ENCODE measurements at regions not wholly inside any gene's neighbourhood (a gene's known extent, or its start where the extent isn't known, plus 50 kb on each side); places are given as distances from the start of the nearest gene placed in this dataset.
"Not testable (repeated sequence)": the region's sequence is repeated elsewhere in the genome, so short reads cannot be mapped to it uniquely, and the experiment has no call there.

GRCh38 chr2:120531863-120532600 lies 186.1 kb downstream of the INHBB start:
- DNase-seq (ENCODE audit: low spot score) = no peak

DNA sequence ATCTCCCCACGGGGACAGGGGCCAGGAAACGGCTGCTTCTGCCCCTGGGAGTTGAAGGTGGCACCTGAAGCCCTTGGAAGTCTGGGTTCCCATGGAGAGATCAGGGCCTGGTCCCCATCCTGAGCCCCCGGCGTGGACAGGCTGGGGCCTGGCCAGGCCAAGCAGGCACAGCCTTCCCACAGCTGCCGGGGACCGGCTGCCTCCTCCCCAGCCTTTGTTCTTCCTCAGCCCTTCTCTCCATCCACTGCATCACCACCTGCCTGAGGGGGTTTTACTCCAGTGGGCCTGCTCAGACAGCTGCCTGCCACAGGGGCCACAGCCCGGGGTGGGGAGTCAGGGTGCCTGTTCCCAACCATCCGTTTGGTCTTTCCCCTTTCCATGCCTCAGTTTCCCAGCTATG lies 187.7 kb downstream of the INHBB start:
- DNase-seq (ENCODE audit: low spot score) = no peak

DNA sequence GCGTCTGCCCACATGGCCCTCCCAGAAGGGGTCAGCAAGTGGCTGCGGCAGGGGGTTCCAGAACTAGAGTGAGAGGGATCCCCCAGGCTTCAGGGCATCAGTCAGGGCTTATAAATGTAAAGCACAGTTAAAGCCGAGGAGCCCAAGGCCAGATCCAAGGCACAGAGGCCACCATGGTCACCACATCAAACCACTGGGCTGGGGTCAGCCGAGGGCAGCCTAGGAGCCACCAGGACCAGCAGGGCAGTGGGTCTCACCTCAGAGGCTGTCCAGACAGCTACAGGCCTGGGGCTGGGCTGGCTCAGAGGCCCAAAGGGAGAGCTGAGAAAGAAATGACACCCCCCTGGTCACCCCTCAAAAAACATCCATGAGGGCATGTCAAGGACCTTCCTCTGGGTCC lies 188.5 kb downstream of the INHBB start:
- DNase-seq (ENCODE audit: low spot score) = no peak

DNA sequence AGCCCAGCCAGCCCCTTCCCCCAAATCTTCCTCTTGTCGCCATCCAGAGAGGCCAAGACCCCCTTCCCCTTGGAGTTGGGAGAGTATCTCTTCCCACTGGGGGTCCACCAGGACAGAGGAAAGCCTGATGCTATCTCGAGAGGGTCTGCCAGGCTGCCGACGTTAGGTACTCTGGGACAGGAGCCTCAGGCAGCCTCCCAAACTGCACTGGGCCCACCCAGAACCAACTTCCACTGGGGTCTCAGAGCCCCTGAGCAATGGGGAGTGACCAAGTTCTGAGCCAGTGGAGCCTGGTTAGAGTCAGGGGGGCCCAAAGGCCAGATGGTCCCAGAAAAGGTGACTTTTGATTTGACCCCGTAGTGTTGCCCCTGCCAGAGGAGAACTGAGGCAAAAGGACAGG lies 189.1 kb downstream of the INHBB start:
- DNase-seq (ENCODE audit: low spot score) = no peak

- DNase-seq (ENCODE audit: low spot score) = no peak
These were observed 190.2 kb downstream of the INHBB start for GRCh38 chr2:120536141-120536540.

- DNase-seq (ENCODE audit: low spot score) = no peak
These were observed 192.9 kb downstream of the INHBB start for GRCh38 chr2:120538691-120539423.

- no peak for DNase-seq (ENCODE audit: low spot score)
These were observed 193.5 kb downstream of the INHBB start for GRCh38 chr2:120539424-120539936.

GRCh38 chr2:120539937-120540718 lies 194.2 kb downstream of the INHBB start:
- no peak for DNase-seq (ENCODE audit: low spot score)

GRCh38 chr2:120540719-120541552 lies 194.7 kb upstream of the GLI2 start:
- no peak for DNase-seq (ENCODE audit: low spot score)

DNA sequence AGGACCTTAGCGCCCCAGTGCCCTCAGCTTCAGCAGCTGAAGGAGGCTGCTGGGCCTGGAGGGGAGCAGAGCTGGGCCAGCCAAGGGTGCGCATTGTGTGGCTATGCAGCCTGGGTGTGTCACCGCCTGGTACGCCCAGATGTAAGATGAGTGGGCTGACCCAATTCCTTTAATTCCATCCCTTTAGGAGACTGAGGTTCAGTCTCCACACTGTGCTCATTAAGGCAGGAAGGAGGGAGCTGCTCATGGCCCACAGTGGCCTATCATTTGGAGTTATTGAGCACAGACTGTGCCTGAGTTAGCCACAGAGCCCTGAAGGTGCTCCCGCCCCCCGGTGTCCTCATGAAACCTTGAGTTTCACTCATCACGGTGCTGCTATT lies 194.1 kb upstream of the GLI2 start:
- no peak for DNase-seq (ENCODE audit: low spot score)

- DNase-seq (ENCODE audit: low spot score) = no peak
These were observed 193.5 kb upstream of the GLI2 start for GRCh38 chr2:120541972-120542670.

DNA sequence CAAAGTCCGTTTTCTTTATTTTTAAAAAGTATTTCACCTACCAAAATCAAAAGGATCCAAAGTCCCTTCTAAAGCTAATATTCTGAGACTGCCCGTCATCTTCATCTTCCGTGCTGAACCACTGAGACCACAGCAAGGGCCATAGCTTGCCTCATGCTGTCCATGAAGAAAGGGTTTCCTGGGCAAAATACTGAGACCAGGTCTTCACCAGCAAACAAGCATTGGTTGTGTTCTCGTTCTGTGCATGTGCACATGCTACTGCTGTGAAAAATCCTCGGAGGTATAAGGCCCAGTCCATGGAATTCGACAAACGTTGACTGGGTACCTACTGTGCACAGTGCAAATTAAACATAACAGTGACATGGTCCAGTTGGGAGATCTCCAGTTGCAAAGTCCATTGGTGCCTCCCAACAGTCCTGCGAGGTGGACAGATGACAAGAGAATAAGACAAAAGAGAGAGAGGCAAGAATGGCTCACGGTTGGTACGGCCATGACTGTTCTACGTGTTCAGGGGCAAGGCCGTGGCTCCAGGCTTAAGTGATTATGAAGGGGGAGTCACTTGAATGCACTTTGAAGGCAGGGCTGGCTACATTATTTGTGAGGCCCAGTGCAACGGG lies 192.6 kb upstream of the GLI2 start:
- no peak for DNase-seq (ENCODE audit: low spot score)

- DNase-seq (ENCODE audit: low spot score) = no peak
These were observed 191.8 kb upstream of the GLI2 start for GRCh38 chr2:120543899-120544298.

DNA sequence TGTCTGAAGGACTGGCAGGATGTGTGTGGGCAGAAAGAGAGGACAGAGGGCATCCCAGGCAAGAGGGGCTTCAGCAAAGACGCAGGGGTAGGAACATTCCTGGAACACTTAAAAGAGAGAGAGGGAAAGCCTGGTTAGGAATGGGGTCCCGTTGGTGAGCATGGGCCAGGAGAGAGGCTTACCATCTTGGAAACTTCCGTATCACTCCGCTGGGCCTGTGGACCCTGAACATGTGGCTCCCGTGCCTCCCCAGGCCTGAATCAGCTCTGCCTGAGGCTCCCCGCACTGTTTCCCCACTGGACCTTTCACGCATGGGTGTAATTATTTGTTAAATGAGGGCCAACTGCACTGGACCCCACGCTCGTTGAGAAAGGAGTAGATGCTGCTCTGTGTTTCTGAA lies 191.1 kb upstream of the GLI2 start:
- DNase-seq (ENCODE audit: low spot score) = no peak

DNA sequence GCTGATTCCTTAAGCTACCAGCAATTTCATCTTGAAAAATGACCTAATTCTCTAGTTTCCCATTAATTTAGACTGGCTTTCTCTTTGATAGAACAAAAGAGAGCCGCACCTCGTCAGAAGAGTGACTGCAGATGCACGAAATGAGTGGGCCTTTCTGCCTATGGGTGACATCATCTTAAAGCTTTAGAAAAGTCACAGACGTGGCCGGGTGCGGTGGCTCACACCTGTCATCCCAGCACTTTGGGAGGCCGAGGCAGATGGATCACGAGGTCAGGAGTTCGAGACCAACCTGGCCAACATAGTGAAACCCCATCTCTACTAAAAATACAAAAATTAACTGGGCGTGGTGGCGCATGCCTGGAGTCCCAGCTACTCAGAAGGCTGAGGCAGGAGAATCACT lies 190.7 kb upstream of the GLI2 start:
- not testable (repeated sequence) for DNase-seq (ENCODE audit: low spot score)

DNA sequence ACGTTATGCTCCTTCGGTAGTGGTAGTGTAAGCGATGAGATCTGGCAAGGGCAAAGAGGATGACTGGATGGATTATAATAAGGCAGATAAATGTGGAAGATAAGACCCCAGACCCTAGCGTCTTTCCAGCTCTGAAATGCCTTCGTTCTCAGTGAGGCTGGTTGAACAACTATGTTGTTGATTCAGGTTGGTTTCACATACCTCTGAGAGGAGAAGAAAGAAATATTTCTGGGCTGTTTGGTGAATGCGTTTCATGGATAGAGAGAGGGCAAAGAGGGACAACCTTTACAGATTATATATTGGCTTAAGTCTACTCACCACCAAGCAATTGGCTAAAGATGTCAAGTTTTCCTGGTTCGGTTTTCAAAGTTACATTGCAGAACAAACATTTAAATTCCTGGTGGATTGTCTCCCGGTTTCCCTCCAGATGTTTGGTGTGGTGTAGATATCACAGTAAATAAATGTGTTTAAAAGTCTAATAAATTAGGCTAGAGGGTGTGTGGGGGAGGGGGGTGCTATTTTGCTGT lies 190.1 kb upstream of the GLI2 start:
- DNase-seq (ENCODE audit: low spot score) = no peak

DNA sequence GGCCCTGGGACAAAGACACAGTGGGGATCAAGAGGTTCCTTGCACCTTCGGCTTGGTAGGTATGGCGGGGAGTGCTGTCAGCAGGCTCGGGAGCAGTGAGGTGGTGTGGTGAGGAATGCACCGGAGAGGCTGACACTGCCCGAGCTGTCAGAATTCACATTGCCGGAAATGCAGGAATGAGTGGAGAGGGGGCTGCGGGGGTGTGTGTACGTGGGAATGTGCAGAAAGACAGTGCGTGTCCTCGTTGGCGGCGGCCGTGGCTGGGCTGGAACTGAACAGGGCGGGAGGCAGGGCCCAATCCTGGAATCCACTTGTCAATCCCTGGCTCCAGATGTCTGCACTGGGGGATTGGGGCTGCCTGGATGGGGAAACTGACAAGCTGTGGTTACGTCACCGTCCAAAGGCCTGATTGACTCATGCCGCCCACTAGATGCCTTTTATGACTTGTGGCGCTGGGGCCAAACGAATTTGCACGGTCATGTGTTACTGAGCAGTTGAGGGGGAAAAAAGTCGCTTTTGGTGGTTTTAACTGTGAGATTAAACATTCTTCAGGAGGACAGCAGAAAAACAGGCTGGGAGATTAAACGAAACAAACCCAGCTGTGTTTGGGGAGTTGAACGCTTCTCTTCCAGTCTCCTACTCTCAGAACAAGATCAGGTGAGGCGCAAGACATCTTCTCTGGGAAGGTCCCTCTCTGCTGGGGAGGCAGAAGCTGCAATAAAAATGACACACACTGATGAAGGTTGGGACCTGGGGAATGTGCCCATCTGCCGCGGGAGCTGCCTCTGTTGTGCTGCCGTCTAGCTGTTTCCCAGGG lies 189.4 kb upstream of the GLI2 start:
- DNase-seq (ENCODE audit: low spot score) = no peak

DNA sequence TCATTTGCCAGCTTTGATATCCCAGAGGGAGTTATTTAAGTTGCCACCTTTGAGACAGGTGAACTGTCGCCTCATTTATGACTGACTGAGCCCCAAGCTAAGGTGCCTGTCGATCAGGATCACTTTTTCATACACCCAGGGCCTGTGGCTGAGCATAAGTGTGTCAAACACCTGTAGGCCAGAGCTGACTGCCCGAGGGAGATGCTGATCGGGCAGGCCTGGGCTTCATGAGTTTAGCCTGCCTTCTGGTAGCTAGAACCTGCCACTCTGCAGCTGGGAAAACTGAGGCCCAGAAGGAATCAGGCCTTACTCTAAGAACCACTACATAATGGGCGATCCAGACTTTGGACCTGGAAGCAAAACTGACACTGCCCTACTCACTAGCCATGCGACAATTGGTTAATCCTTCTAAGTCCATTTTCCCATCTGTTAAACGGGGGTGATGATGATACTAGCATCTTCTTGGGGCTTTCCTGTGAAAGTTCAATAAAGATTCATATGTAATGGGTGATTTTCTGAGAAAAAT lies 188.7 kb upstream of the GLI2 start:
- no peak for DNase-seq (ENCODE audit: low spot score)

DNA sequence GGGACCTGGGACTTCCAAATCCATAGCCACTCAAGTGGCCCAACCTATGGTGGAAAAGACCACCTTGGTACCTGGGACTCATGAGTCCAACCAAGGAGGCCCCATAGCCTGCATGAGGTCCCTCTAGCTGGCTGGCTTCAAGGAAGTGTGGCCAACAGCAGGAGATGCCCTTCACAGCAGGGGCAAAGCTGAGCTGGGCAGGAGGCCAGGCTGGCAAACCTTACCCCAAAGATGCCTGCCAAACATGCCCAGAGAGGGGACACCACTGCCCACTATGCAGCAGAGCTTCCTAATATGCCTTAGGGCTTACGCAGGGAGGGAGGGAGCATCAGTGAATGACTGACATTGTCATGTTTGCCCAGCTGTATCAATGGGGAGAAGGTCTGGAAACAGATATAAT lies 188.0 kb upstream of the GLI2 start:
- no peak for DNase-seq (ENCODE audit: low spot score)

Measured in cerebellar cortex (tissue), 1 donor.